ENCODE measurements at regions not wholly inside any gene's neighbourhood (a gene's known extent, or its start where the extent isn't known, plus 50 kb on each side); places are given as distances from the start of the nearest gene placed in this dataset.

DNA sequence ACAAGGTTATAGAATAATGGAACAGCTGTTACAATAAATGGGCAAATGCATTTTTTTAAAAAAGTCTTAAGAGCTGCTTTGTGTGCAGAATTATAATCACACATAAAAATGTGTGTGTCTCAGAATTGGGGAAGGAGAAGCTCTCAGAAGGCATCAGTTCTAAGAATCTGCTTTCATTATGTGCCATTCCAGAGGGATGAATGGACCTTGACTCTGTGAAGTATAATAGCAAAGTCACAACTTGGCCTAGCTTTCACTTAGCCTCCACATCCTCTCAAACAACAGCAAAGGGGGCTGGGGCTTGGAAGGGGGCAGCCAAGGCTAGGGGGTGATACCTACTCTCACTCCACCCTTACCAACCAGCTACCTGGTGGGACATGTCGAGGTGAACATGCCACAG, 265.0 kb downstream of the CDC5L start:
- Mint-ChIP-seq H3K4me1 (ENCODE audit: low read depth) (peaks cover 3% of the 10 kb centered on the region), H3K27ac (no peak overlapping the region), H3K9me3 (ENCODE audit: low read depth) (no peaks in the 10 kb centered on the region), H3K27me3 (peaks cover 46% of the 10 kb centered on the region), H3K4me3 (ENCODE audit: low read depth) (no peak overlapping the region), H3K36me3 (ENCODE audit: insufficient read depth) (no peaks in the 10 kb centered on the region)
- no peak for DNase-seq (ENCODE audit: low spot score, unreplicated experiment)
- TF ChIP-seq, protein P1, sequence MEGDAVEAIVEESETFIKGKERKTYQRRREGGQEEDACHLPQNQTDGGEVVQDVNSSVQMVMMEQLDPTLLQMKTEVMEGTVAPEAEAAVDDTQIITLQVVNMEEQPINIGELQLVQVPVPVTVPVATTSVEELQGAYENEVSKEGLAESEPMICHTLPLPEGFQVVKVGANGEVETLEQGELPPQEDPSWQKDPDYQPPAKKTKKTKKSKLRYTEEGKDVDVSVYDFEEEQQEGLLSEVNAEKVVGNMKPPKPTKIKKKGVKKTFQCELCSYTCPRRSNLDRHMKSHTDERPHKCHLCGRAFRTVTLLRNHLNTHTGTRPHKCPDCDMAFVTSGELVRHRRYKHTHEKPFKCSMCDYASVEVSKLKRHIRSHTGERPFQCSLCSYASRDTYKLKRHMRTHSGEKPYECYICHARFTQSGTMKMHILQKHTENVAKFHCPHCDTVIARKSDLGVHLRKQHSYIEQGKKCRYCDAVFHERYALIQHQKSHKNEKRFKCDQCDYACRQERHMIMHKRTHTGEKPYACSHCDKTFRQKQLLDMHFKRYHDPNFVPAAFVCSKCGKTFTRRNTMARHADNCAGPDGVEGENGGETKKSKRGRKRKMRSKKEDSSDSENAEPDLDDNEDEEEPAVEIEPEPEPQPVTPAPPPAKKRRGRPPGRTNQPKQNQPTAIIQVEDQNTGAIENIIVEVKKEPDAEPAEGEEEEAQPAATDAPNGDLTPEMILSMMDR (IDR thresholded peaks at IDR 0.05; ENCODE audit: unreplicated experiment): no peak

DNA sequence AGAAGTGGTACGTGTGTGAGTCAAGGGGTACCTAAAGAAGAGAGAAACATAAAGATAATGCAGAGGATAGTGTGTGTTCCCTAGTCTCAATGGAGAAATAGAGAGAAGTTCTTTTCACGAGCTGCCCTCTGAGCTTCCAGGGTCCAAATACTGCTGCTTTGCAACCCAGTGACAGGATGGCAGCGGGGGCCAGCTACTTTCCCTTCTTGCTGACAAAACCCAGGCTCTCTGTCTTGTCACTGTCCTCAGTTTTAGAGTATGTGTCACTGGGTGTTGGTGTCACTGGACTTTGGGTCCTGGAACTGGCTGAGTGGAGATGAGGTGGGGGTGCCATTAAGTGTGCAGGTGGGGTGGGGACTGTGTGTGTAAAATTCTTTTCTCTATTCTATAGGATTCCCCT, 265.6 kb downstream of the CDC5L start:
- Mint-ChIP-seq H3K27me3 (peaks cover 46% of the 10 kb centered on the region), H3K9me3 (ENCODE audit: low read depth) (no peaks in the 10 kb centered on the region), H3K36me3 (ENCODE audit: insufficient read depth) (no peaks in the 10 kb centered on the region), H3K27ac (no peak overlapping the region), H3K4me1 (ENCODE audit: low read depth) (peaks cover 3% of the 10 kb centered on the region), H3K4me3 (ENCODE audit: low read depth) (no peak overlapping the region)
- DNase-seq (ENCODE audit: low spot score, unreplicated experiment): no peak
- TF ChIP-seq, protein P1 (IDR thresholded peaks at IDR 0.05; ENCODE audit: unreplicated experiment): no peak

DNA sequence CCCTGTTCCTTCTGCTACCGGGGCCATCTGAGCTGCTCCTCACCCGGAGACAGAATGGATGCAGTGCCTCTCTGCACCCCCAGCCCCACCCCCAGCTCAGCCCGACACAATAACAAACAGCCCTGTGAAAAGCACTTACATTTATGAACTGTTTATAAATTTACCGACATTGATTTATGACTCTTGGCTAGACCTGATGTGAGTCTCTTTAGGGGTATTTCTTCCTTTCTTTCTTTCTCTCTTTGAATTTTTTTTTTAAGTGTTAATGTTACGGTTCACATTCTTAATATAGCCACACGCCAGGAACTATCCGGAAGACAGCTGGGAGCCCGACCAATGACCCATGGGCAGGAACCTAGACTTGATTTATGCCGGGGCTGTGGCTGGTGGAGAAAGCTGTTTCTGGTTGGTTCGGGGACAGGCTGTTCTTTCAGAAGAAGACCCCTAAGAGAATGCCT, 266.3 kb downstream of the CDC5L start:
- peaks cover 4% of the 10 kb centered on the region for H3K9me3 Mint-ChIP-seq (ENCODE audit: low read depth)
- no peak for DNase-seq (ENCODE audit: low spot score, unreplicated experiment)
- H3K4me1 Mint-ChIP-seq (ENCODE audit: low read depth): peaks cover 3% of the 10 kb centered on the region
- no peaks in the 10 kb centered on the region for H3K36me3 Mint-ChIP-seq (ENCODE audit: insufficient read depth)
- TF ChIP-seq, protein P1 (IDR thresholded peaks at IDR 0.05; ENCODE audit: unreplicated experiment): no peak
- H3K27me3 Mint-ChIP-seq: peaks cover 46% of the 10 kb centered on the region
- H3K4me3 Mint-ChIP-seq (ENCODE audit: low read depth): no peak overlapping the region
- H3K27ac Mint-ChIP-seq: no peak overlapping the region

DNA sequence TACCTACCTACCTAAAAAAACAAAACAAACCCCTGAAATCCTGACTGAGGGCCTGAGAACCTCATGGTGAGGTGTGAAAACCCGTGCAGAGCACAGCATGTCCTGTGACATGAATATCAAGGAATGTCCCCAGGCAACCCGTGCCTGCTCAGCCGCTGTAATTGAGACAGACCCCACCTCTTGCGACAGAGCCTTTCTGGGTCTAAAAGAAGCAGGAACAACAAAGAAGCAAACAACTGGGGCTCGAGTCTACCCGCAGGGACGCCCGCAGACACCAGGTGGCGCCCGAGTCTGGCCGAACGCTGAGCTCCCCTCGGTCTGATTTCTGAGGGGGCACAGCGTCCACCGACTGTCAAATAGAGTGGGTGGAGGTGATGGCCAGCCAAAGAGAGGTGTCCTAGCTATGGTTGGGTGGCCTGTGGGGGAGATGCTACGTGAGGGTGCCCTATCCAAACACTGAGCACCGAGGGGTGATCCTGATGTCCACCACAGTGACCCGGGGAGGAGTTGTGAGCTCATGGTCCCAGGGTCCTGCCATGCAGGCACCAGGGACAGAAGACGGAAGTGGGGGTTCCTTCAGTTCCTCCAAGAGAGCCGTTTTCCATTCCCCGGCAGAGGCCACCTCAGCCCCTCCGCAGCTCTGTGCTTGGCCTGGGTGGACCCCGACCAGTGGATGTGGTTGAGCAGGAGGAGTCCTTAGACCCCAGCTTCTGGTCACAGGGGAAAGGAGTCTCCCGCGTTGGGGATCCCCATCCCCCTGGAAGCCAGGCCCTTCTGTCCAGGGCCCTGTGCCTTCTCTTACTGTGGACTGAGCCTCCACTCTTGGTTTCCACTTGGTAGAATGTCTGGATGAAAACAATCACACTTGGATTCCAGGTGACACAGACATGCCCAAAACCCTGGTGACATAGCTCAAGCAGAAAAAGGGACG, 268.2 kb downstream of the CDC5L start:
- DNase-seq (ENCODE audit: low spot score, unreplicated experiment): peak; percentile 77
- peak overlapping the region; percentile 95 for H3K27ac Mint-ChIP-seq
- peaks cover 6% of the 10 kb centered on the region for H3K4me1 Mint-ChIP-seq (ENCODE audit: low read depth)
- H3K36me3 Mint-ChIP-seq (ENCODE audit: insufficient read depth): no peaks in the 10 kb centered on the region
- peaks cover 4% of the 10 kb centered on the region for H3K9me3 Mint-ChIP-seq (ENCODE audit: low read depth)
- no peak overlapping the region for H3K4me3 Mint-ChIP-seq (ENCODE audit: low read depth)
- peaks cover 36% of the 10 kb centered on the region for H3K27me3 Mint-ChIP-seq
- TF ChIP-seq, protein P1 (IDR thresholded peaks at IDR 0.05; ENCODE audit: unreplicated experiment): peak; percentile 97

DNA sequence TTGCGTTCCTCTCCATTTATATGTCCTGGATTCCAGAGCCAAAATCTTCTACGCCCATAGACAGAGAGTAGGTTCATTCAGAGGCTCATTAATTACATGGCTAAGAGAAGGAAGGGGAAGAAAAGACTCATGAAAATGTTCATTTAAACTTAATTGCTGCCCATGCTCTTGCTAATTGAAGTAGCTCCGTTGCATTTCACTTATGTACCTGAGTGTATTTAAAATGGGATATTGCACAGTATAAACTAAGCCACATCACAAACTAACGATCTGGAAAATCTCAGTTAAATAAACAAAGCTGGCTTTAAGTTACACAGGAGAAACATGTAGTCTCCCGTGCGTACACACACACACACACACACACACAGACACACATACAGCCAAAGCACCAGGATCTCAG, 269.2 kb downstream of the CDC5L start:
- TF ChIP-seq, protein P1 (IDR thresholded peaks at IDR 0.05; ENCODE audit: unreplicated experiment): no peak
- DNase-seq (ENCODE audit: low spot score, unreplicated experiment): no peak
- Mint-ChIP-seq H3K4me1 (ENCODE audit: low read depth) (peaks cover 13% of the 10 kb centered on the region), H3K27me3 (peaks cover 26% of the 10 kb centered on the region), H3K9me3 (ENCODE audit: low read depth) (peaks cover 4% of the 10 kb centered on the region), H3K27ac (no peak overlapping the region), H3K36me3 (ENCODE audit: insufficient read depth) (no peaks in the 10 kb centered on the region), H3K4me3 (ENCODE audit: low read depth) (no peak overlapping the region)
